Kidney (tissue), 13 donors: ENCODE measurements at regions not wholly inside any gene's neighbourhood (a gene's known extent, or its start where the extent isn't known, plus 50 kb on each side); places are given as distances from the start of the nearest gene placed in this dataset.

Experiments used
- DNase-seq, 5 donors: peaks; one replicate each; pipeline ENCODE4 v3.0.0-alpha.2; 2013 to 2020
- FAIRE-seq: peaks from 2 replicates; lab custom pipeline; 2012; peaks lifted over from hg19 to GRCh38; lab: Jason Lieb, UNC
- H3K27ac ChIP-seq, 2 donors: one replicate each; pipeline ENCODE4 v1.7.0; 2013; ENCODE audit warnings: low read depth in 2 of 2, low read length in 2 of 2, inconsistent platforms in 1 of 2
- H3K27me3 ChIP-seq: one replicate; pipeline ENCODE4 v1.7.1; 2013; ENCODE audit warnings: low read length, inconsistent platforms; ENCODE audit not compliant: control insufficient read depth, insufficient read depth
- H3K36me3 ChIP-seq, 3 donors: one replicate each; pipeline versions ENCODE4 v1.7.0 to v1.7.1; 2013; ENCODE audit warnings: low read length in 3 of 3, control low read depth in 1 of 3, inconsistent platforms in 1 of 3; ENCODE audit not compliant: insufficient read depth in 3 of 3, control insufficient read depth in 2 of 3
- H3K4me1 ChIP-seq, 3 donors: one replicate each; pipeline versions ENCODE4 v1.7.0 to v1.7.1; 2013; ENCODE audit warnings: low read length in 3 of 3, inconsistent platforms in 1 of 3, low read depth in 1 of 3; ENCODE audit not compliant: control insufficient read depth in 2 of 3, insufficient read depth in 2 of 3
- H3K4me3 ChIP-seq, 3 donors: one replicate each; pipeline versions ENCODE4 v1.7.0 to v1.8.1; 2013; ENCODE audit warnings: low read length in 3 of 3, control low read depth in 1 of 3, inconsistent platforms in 1 of 3
- H3K9ac ChIP-seq, 3 donors: one replicate each; pipeline versions ENCODE4 v1.7.0 to v1.7.1; 2013; ENCODE audit warnings: low read length in 3 of 3, control low read depth in 1 of 3, inconsistent platforms in 1 of 3
- H3K9me3 ChIP-seq, 3 donors: one replicate each; pipeline versions ENCODE4 v1.7.0 to v1.7.1; 2013; ENCODE audit warnings: low read length in 3 of 3, control low read depth in 1 of 3, inconsistent platforms in 1 of 3; ENCODE audit not compliant: control insufficient read depth in 2 of 3, insufficient read depth in 1 of 3
- CTCF ChIP-seq: IDR thresholded peaks from 3 replicates; pipeline ENCODE4 v1.5.1; 2012; ENCODE audit warnings: mild to moderate bottlenecking, moderate library complexity, borderline replicate concordance; ENCODE audit not compliant: insufficient read depth; ENCODE audit errors: extremely low read depth
- intact Hi-C: fragments of 100-400 bp; cut with DNase I; formaldehyde crosslinking; loops from one replicate; pipeline ENCODE4 v1.11.1; 2022
- donor health status: control.
- donor health status: control.
- donor health status: control.
- donor health status: control.
- donor health status: control.
- donor health status: DM: yes; HTN: yes; CAD: no.
- donor health status: Normal renal cell carcinoma (clear cell type).

GRCh38 chr7:8371742-8372141, 61.7 kb upstream of the NXPH1 start:
- no peak for TF ChIP-seq CTCF
- Histone ChIP-seq H3K4me3 (no peak overlapping the region), H3K4me1 (no peaks in the 10 kb centered on the region), H3K36me3 (no peaks in the 10 kb centered on the region), H3K9me3 (no peaks in the 10 kb centered on the region), H3K27me3 (no peaks in the 10 kb centered on the region), H3K9ac (no peak overlapping the region), H3K27ac (no peak overlapping the region)
- FAIRE-seq (no peak), DNase-seq (peak in 1 of 5 donors; percentile 37)
- intact Hi-C loops = no loop called here

- H3K4me1 ChIP-seq = no peaks in the 10 kb centered on the region
- DNase-seq (no peak), FAIRE-seq (no peak)
- H3K27ac ChIP-seq = no peak overlapping the region
- H3K9me3 ChIP-seq = no peaks in the 10 kb centered on the region
- no peak overlapping the region for H3K4me3 ChIP-seq
- no peak overlapping the region for H3K9ac ChIP-seq
- no peaks in the 10 kb centered on the region for H3K27me3 ChIP-seq
- TF ChIP-seq CTCF = no peak
- no peaks in the 10 kb centered on the region for H3K36me3 ChIP-seq
- intact Hi-C loops = no loop called here
These were observed 59.6 kb upstream of the NXPH1 start for GRCh38 chr7:8373851-8374250.

GRCh38 chr7:8378349-8379019, 54.9 kb upstream of the NXPH1 start:
- no peak for TF ChIP-seq CTCF
- Histone ChIP-seq H3K4me3 (no peak overlapping the region), H3K27ac (no peak overlapping the region), H3K9ac (no peak overlapping the region), H3K4me1 (no peaks in the 10 kb centered on the region), H3K9me3 (no peaks in the 10 kb centered on the region), H3K36me3 (no peaks in the 10 kb centered on the region), H3K27me3 (no peaks in the 10 kb centered on the region)
- DNase-seq = no peak
- intact Hi-C loops = no loop called here
- no peak for FAIRE-seq

GRCh38 chr7:8379264-8379663, 54.1 kb upstream of the NXPH1 start:
- FAIRE-seq (no peak), DNase-seq (no peak)
- intact Hi-C loops = no loop called here
- Histone ChIP-seq H3K9me3 (no peaks in the 10 kb centered on the region), H3K27ac (no peak overlapping the region), H3K27me3 (no peaks in the 10 kb centered on the region), H3K4me1 (no peaks in the 10 kb centered on the region), H3K4me3 (no peak overlapping the region), H3K9ac (no peak overlapping the region), H3K36me3 (no peaks in the 10 kb centered on the region)
- no peak for TF ChIP-seq CTCF
